GM21723 (cell line): ENCODE measurements at regions not wholly inside any gene's neighbourhood (a gene's known extent, or its start where the extent isn't known, plus 50 kb on each side); places are given as distances from the start of the nearest gene placed in this dataset.

Experiments used
- ATAC-seq: cut with Tn5 transposase; IDR thresholded peaks from one replicate; pipeline ENCODE4 v1.9.1; 2021; ENCODE audit warnings: mild to moderate bottlenecking, moderate library complexity; ENCODE audit not compliant: unreplicated experiment

DNA sequence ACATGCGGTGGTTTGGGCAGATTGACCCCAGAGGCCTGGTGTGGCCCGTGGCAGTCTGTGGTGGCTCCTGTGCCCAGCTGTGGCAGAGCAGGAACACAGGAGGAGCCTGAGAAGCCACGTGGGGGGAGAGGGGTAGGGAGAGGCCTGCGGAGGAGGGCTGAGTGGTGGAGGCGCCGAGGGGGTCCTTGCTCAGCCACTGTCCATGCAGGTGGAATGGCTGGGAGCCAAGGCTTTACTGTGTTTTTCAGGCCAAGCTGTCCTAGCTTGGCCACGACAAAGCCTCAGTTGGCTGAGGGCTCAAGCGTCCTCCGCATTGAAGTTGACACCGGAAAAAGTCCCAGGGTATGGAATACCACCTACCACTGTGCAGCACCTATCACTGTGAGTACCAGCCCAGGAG is 107.0 kb downstream of the VEGFA start:
- no peak for ATAC-seq

DNA sequence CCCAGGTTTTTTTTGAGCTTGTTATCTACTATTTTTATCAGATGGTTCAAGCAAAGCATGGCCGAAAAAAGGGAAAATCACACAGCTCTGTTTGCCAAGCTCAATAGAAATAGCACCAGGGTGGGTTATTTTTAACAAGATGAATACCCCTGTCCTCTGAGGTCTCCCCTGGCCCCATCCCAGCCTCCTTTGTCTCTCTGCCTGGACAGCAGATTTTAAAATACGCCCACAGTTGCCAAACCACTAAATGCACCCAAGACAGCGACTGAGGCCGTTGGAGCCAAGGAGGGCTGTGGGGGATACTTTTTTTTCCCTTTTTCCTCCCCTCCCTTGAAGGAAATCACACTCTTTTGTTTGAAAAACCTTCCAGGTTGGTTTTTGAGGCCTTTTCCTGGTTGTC is 106.6 kb downstream of the VEGFA start:
- no peak for ATAC-seq

DNA sequence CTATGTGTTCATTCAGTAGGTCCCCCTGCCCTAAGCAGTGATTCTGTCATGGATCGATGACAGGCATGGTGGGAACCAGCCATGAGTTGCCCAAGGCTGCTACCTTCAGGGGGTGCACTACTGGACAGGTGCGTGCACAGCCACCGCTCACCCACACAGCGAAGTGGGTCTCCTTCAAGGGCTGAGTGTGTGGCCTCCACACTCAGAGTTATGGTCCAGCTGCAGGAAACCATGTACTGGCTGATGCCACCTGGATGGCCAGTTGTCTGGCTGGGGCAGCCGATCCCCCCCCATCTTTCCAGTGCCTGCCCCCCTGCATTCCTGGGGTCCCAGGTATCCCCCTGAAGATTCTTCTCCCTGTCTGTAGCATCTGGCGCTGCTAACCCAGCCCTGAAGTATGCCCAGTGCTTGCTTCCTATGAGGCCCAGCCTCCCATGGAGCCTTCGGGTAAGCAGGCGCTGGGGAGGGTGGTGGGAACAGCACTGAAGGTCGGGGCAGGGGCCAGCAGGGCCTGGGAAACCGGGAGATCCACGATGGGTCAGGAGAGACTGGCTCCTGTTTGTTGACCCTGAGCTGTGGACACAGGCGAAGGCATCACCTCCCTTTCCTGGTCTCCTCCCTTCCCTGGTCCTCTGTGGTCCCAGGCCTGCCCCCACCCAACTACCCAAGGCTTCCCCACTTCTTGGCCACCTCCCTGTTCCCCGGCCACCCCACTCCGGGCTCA is 106.0 kb downstream of the VEGFA start:
- no peak for ATAC-seq

DNA sequence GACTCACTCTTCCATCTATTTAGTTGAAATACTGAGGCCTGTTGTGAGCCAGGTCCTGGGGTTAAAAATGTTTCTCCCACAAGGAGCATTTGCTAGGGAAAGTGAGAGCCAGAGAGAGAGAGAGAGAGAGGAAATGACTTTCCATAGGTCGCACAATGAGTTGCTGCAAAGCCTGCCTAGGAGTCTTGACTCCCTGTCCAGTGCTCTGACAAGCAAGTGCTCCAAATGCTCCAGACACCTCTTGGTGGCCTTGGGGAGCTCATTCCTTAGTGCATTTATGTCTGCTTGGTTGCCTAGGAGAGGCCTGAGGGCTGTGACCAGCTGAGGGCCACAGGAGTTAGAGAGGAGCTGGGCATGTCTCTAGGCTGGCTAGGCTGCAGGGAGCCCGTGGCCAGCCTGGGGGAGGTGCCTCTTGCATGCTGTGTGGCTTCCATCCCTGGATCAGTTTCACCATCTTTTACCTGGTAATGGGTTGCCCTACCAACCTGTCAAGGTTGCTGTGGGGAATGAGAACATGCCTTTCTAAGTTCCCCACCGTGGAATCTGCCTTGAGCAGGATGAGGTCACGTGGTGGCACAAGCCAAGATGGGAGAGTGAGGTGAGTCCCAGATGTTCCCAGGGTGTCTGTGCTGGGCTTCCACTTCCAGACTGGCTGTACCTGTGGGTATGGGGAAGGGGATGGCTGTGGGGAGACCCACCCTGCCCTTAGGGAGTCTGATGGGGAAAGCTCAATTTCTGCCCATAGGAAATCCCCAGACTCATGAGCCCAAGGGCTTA is 105.0 kb downstream of the VEGFA start:
- no peak for ATAC-seq

DNA sequence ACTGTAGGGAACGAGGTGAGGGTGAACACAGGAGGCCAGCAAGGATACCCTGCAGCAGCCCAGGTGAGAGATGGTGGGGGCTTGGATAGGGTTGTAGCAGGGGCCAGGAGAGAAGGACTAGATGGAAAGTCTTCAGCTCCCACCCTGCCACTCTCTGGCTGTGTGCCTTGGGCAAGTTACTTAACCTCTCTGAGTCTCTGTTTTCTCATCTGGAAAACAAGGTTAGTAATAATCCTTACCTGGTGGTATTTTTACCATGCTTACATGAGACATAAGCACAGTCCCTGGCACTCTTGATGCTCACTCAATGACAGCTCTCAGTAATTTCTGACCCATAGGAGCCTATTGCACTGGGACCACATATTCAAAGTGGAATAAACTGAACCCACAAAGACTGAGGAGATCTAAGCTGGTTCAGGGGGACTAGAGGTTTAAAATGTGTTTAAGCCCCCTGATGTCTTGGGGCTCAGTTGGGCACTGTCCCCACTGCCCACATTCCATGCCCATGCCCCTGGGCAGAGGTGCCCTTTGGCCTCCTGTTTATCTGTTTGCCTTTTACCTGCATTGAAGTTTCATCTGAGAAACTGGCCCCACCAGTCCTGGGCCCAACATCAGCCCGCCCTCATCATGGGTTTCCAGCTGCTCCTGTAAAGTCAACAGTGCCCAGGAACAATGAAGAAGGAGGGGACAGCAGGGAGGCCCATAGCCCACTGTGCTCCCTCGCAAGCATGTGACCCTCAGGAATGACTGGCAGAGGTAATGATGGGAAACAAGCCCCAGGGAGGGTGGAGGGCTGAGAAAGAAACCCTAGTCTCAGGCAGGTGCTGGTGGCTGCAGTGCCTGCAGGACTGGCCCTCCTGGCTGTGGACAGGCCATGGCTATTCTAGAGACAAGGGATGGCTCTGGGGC is 104.0 kb downstream of the VEGFA start:
- no peak for ATAC-seq

DNA sequence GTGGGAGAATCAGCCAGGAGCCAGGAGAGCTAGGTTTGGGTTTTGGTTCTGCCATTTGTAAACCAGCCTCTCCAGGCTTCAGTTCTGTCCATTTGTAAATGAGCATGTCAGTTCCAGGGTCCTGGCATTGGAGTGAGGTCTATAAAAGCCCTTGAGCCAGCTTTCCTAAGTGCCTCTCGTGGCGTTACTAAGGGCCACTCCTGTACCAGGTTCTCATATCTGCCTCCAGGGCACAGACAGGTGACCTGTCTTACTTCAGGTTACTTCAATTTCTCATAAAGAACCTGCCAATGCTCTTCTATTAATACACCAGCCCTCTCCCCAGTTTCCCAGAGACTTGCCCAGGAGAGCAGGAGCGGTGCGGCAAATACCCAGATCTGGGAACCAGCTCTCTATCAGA is 101.9 kb downstream of the VEGFA start:
- ATAC-seq: no peak

DNA sequence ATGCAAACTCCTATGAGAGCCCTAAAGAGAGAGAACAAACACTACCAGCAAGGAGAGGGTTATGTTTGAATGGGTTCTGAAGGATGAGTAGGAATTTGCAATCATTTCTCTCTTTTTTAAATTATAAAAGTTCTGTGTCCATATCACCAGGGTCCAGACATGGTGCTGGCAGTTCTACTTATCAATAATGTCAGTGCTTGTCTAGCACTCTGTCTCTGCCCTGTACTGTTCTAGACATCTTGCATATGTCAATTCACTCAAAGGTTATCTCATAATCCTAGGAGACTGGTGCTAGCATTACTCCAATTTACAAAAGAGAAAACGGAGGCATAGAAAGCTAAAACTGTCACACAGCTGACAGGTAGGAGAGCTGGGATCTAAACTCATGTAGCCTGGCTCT is 101.3 kb downstream of the VEGFA start:
- no peak for ATAC-seq

GRCh38 chr6:43870660-43871061 is 100.7 kb downstream of the VEGFA start:
- ATAC-seq: no peak

DNA sequence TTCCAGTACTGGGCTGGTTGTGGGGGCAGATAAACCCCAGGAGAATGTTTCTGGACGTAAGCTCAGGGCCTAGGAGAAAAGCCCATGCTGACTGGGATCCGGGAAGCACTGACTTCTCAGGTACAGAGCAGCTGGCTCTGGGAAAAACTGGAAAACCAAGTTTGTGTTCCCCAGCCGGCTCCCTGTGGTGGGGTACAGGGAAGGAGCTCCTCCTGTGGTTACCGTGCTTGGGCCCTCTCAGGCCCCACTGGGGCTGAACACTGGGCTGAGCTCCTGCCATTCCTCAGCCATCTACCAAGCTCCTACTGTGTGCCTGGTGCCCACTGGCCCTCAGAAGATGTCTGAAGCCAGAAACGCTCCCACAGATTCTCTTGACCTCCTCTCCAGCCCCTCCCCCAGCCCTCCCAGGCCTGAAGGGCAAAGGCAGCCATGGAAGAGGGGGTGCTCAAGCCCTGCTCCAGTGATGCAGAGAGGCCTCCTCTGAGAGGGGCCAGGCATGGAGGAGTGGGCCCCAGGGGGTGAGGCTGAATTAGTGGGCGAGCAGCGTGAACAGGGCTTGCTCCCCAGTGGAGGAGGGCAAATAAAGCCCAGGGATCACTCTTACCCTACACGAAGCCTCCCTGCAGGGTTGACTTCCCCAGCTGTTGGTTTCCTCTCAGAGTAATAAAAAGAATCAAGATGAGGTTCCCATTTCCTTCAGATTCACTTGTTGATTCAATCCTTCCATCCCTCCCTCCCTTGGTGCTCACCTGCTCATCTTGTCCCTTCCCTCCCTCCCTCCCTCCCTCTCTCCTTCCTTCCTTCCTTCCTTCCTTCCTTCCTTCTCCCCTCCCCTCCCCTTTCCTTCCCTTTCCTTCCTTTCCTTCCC is 100.0 kb downstream of the VEGFA start:
- no peak for ATAC-seq

DNA sequence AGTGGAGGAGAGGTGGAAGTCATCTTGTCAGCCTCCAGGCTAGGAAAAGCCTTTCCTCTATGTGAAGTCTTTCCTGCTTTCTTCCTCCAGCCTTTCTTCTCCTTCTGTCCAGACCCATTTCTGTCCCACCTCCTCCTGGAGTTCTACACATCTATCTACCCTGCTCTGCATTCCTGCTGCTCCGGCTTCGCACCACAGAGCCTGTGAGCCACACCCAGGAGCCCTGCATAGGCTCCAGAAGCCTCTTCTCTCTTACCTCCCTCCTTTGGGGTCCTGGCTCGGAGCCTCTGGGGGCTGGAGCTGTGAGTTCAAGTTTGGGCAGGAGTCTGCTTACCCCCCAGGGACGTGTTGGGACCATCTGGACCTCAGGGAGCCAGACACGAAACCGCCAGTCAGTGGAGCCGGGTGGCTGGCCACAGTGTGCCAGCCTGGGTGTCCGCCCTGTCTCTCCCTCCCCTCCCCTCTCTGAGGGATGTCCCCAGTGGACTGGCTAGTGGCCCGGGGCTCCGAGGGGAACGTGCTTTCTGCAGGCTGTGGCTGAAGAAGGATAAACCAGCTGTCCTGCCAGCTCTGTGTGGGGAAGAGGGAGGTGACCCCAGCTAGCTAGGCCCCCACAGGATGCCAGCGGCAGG is 99.2 kb downstream of the VEGFA start:
- no peak for ATAC-seq

- ATAC-seq: no peak
Measured at GRCh38 chr6:43868467-43868866, 98.5 kb downstream of the VEGFA start.

DNA sequence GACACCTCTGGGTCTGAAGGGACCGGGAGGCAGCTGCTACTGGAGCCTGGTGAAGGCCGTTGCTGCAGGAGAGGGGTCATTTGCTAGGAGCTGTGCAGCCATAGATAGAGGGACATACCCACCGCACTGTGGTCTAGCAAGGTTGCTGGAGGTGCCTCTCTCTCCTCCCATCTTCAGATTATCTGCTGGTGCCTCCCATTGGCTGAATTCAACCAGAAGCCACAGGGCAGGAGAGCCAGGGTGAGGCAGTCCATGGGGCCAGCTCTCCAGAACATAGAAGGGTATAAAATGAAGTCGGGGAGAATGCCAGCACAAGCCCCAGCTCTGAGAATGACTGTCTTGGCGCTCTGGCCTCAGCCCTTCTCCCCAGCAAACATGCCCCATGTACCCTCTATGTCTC is 98.0 kb downstream of the VEGFA start:
- ATAC-seq: no peak

DNA sequence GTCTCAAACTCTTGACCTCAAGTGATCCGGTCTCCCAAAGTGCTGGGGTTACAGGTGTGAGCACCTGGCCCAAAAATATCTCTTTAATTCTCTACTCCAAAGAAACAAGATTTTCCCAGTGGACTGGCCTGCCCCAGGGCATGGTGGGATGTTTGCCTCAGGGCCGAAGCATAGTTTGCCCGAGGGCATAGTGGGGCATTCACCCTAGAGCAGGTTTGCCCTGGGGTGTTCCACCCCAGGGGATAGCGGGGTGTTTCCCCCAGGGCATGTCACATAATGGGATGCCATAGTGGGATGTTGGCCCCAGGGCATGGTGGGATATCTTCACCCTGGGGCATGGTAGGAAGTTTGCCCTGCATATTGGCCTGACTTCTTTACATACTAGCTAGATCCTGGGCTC is 97.2 kb downstream of the VEGFA start:
- ATAC-seq: no peak

GRCh38 chr6:43865932-43866645 is 96.1 kb downstream of the VEGFA start:
- ATAC-seq: no peak

- no peak for ATAC-seq
Measured at GRCh38 chr6:43865086-43865485, 95.1 kb downstream of the VEGFA start.

- ATAC-seq: no peak
Measured at GRCh38 chr6:43862925-43863324, 92.9 kb downstream of the VEGFA start.

GRCh38 chr6:43861212-43861894 is 91.3 kb downstream of the VEGFA start:
- ATAC-seq: no peak

DNA sequence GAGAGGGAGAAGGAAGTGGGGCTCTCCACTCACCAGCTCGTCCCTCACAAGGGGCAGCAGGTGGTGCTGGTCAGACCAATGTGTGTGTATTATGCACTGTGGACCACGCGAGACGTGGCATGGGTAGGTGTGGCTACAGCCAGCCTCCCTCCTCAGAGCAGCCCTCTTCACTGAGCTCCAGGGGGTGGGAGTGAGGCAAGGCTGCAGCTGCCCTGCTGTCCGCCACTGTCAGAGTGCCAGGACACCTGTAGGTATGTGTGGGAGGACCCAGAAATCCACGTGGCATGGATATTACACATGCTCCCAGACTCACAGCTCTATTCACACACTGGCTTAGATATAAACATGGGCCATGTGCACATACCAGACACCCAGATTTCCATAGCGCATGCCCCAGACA is 90.3 kb downstream of the VEGFA start:
- ATAC-seq: no peak

DNA sequence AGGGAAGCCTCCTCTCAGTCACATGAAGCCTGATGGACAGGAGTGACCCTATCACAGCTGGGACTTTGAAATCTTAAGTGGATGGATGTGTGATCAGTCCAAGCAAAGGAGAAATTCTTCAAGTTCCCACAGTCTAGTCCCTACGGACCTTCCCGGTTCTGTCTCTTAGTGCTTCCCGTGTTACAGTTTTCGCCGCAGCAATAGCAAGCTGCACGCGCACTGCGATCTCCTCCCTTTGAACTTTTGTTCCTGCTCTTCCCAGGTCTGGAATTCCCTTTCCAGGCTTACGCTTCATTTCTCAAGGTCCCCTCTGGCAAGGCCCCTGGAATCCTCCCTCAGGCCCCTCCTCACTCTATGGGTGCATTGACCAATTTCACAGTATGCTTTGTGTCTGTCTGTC is 89.2 kb downstream of the VEGFA start:
- no peak for ATAC-seq
